GM12873 (cell line): ENCODE measurements at regions not wholly inside any gene's neighbourhood (a gene's known extent, or its start where the extent isn't known, plus 50 kb on each side); places are given as distances from the start of the nearest gene placed in this dataset.

Source experiments
- CTCF ChIP-seq: IDR thresholded peaks from 2 replicates; pipeline ENCODE4 v1.5.1; 2012; ENCODE audit warnings: low read depth, mild to moderate bottlenecking, moderate library complexity, low read length, control low read depth; ENCODE audit not compliant: insufficient read depth; ENCODE audit errors: missing control alignments

GRCh38 chr6:103554911-103555310 lies 1304.8 kb downstream of the HACE1 start:
- TF ChIP-seq CTCF: no peak

GRCh38 chr6:103538381-103538780 lies 1321.3 kb downstream of the HACE1 start:
- no peak for TF ChIP-seq CTCF

GRCh38 chr6:103534814-103535213 lies 1324.9 kb downstream of the HACE1 start:
- no peak for TF ChIP-seq CTCF

- no peak for TF ChIP-seq CTCF
Measured at GRCh38 chr6:103534095-103534494, 1325.6 kb downstream of the HACE1 start.

- TF ChIP-seq CTCF: no peak
Measured at GRCh38 chr6:103522045-103522444, 1337.7 kb downstream of the HACE1 start.

GRCh38 chr6:103516336-103516735 lies 1343.4 kb downstream of the HACE1 start:
- TF ChIP-seq CTCF: no peak

- no peak for TF ChIP-seq CTCF
Measured at GRCh38 chr6:103507052-103507451, 1352.7 kb downstream of the HACE1 start.

- TF ChIP-seq CTCF: no peak
Measured at GRCh38 chr6:103505155-103505518, 1354.6 kb downstream of the HACE1 start.
